ENCODE measurements at regions not wholly inside any gene's neighbourhood (a gene's known extent, or its start where the extent isn't known, plus 50 kb on each side); places are given as distances from the start of the nearest gene placed in this dataset.

DNA sequence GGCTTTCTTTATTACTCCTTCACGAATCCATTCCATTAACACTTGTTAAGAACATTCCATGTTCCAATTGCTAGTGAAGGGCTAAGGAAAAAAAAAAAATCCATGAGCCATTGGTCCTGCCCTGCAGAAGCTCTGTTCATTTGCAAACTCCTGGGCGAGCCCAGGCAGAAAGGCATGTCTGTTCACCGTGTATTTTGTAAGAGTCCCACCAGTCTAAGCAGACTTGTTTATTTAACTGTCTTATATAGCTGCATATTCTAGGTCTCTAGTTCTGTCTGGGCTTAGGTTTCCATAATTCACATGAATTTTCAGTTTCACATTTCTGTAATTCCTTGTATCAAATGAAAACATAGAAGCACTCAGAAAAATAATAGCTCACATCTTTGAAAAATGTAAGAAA, 97.4 kb upstream of the POU2AF2 start:
- Mint-ChIP-seq H3K4me3 (no peak overlapping the region), H3K27ac (no peak overlapping the region), H3K36me3 (no peaks in the 10 kb centered on the region), H3K4me1 (ENCODE audit: unreplicated experiment) (no peaks in the 10 kb centered on the region), H3K9me3 (no peaks in the 10 kb centered on the region), H3K27me3 (no peaks in the 10 kb centered on the region)
- no peak for TF ChIP-seq CTCF (conservative IDR thresholded peaks at IDR 0.05)
- DNase-seq (ENCODE audit: extremely low spot score, unreplicated experiment): no peak

GRCh38 chr11:111137846-111138245, 107.7 kb upstream of the POU2AF2 start:
- Mint-ChIP-seq H3K4me1 (ENCODE audit: unreplicated experiment) (peaks cover 13% of the 10 kb centered on the region), H3K36me3 (no peaks in the 10 kb centered on the region), H3K4me3 (no peak overlapping the region), H3K27ac (no peak overlapping the region), H3K9me3 (no peaks in the 10 kb centered on the region), H3K27me3 (no peaks in the 10 kb centered on the region)
- no peak for DNase-seq (ENCODE audit: extremely low spot score, unreplicated experiment)
- no peak for TF ChIP-seq CTCF (conservative IDR thresholded peaks at IDR 0.05)

- Mint-ChIP-seq H3K27ac (no peak overlapping the region), H3K36me3 (no peaks in the 10 kb centered on the region), H3K27me3 (no peaks in the 10 kb centered on the region), H3K4me1 (ENCODE audit: unreplicated experiment) (peaks cover 13% of the 10 kb centered on the region), H3K9me3 (no peaks in the 10 kb centered on the region), H3K4me3 (no peak overlapping the region)
- no peak for TF ChIP-seq CTCF (conservative IDR thresholded peaks at IDR 0.05)
- no peak for DNase-seq (ENCODE audit: extremely low spot score, unreplicated experiment)
Measured at GRCh38 chr11:111135778-111136570, 109.6 kb upstream of the POU2AF2 start.

GRCh38 chr11:111135101-111135500, 110.4 kb upstream of the POU2AF2 start:
- TF ChIP-seq CTCF (conservative IDR thresholded peaks at IDR 0.05): no peak

DNA sequence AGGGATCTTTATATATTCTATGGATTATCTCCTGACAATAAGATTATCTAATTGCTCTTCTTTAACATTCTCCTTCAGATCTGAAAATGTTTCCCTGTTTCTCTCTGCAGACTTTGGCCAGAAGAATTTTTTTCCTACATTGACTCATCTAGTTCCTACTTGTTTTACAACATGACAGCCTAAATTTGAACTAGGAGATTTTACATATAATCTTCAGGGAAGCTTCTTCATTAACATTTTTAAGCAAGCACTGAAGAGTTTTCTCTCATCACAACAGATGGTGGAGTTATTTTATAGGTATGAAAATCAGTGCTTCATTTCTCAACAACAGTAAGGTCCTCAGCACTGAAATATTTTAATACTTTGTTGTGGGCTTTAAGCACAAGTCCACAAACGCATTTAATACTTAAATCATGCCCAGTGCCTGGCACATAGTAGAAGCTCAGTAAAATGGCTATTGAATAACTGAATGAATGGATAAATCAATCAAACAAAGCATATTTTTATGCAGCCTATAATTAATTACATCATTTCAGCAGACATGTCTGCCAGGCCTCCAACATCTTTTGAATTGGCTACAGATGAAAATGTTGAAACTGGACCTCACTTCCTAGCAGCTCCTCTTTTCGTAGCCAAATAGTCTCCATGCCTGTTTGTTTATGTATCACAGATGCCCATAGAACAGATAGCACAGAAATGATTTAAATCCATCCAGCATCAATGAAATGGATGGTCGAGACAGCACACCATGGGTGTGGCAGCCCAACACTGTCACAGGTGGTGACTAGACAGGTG, 117.3 kb upstream of the POU2AF2 start:
- H3K27me3 Mint-ChIP-seq: no peaks in the 10 kb centered on the region
- no peaks in the 10 kb centered on the region for H3K36me3 Mint-ChIP-seq
- no peak overlapping the region for H3K4me3 Mint-ChIP-seq
- peaks cover 10% of the 10 kb centered on the region for H3K4me1 Mint-ChIP-seq (ENCODE audit: unreplicated experiment)
- H3K9me3 Mint-ChIP-seq: no peaks in the 10 kb centered on the region
- no peak for DNase-seq (ENCODE audit: extremely low spot score, unreplicated experiment)
- TF ChIP-seq CTCF (conservative IDR thresholded peaks at IDR 0.05): no peak
- no peak overlapping the region for H3K27ac Mint-ChIP-seq

More at GRCh38 chr11:111135101-111135500, 110.4 kb upstream of the POU2AF2 start:
- Mint-ChIP-seq H3K4me1 (ENCODE audit: unreplicated experiment) (peaks cover 16% of the 10 kb centered on the region), H3K27ac (no peak overlapping the region), H3K9me3 (no peaks in the 10 kb centered on the region), H3K27me3 (no peaks in the 10 kb centered on the region), H3K36me3 (no peaks in the 10 kb centered on the region), H3K4me3 (no peak overlapping the region)
- no peak for DNase-seq (ENCODE audit: extremely low spot score, unreplicated experiment)

Measured in type B pancreatic cell (in vitro differentiated cells).